ENCODE measurements at regions not wholly inside any gene's neighbourhood (a gene's known extent, or its start where the extent isn't known, plus 50 kb on each side); places are given as distances from the start of the nearest gene placed in this dataset.

- TF ChIP-seq CTCF (IDR thresholded peaks at IDR 0.05; ENCODE audit: insufficient read depth, low read length) = no peak
- no peak overlapping the region for H3K4me3 ChIP-seq (ENCODE audit: low read depth, low read length)
- DNase-seq (ENCODE audit: low read depth) = no peak
Observed at GRCh38 chr6:87941556-87942358, 105.9 kb upstream of the SPACA1 start.

- DNase-seq (ENCODE audit: low read depth) = no peak
- no peak for TF ChIP-seq CTCF (IDR thresholded peaks at IDR 0.05; ENCODE audit: insufficient read depth, low read length)
- no peak overlapping the region for H3K4me3 ChIP-seq (ENCODE audit: low read depth, low read length)
Observed at GRCh38 chr6:87939776-87940175, 107.9 kb upstream of the SPACA1 start.

GRCh38 chr6:87938287-87938686, 109.4 kb upstream of the SPACA1 start:
- DNase-seq (ENCODE audit: low read depth) = no peak
- no peak for TF ChIP-seq CTCF (IDR thresholded peaks at IDR 0.05; ENCODE audit: insufficient read depth, low read length)
- no peak overlapping the region for H3K4me3 ChIP-seq (ENCODE audit: low read depth, low read length)

- no peak for TF ChIP-seq CTCF (IDR thresholded peaks at IDR 0.05; ENCODE audit: insufficient read depth, low read length)
- H3K4me3 ChIP-seq (ENCODE audit: low read depth, low read length) = no peak overlapping the region
- no peak for DNase-seq (ENCODE audit: low read depth)
Observed at GRCh38 chr6:87936065-87936464, 111.6 kb upstream of the SPACA1 start.

- no peak for TF ChIP-seq CTCF (IDR thresholded peaks at IDR 0.05; ENCODE audit: insufficient read depth, low read length)
- no peak for DNase-seq (ENCODE audit: low read depth)
- no peak overlapping the region for H3K4me3 ChIP-seq (ENCODE audit: low read depth, low read length)
Observed at GRCh38 chr6:87935196-87935595, 112.4 kb upstream of the SPACA1 start.

- no peak for TF ChIP-seq CTCF (IDR thresholded peaks at IDR 0.05; ENCODE audit: insufficient read depth, low read length)
- DNase-seq (ENCODE audit: low read depth) = no peak
- no peak overlapping the region for H3K4me3 ChIP-seq (ENCODE audit: low read depth, low read length)
Observed at GRCh38 chr6:87932361-87932760, 115.3 kb upstream of the SPACA1 start.

- TF ChIP-seq CTCF (IDR thresholded peaks at IDR 0.05; ENCODE audit: insufficient read depth, low read length) = peak; percentile 96
- peak overlapping the region; percentile 25 for H3K4me3 ChIP-seq (ENCODE audit: low read depth, low read length)
- DNase-seq (ENCODE audit: low read depth) = peak; percentile 87
Observed at GRCh38 chr6:87929843-87930288, 117.8 kb upstream of the SPACA1 start.
